Keratinocyte (primary cell): ENCODE measurements at regions not wholly inside any gene's neighbourhood (a gene's known extent, or its start where the extent isn't known, plus 50 kb on each side); places are given as distances from the start of the nearest gene placed in this dataset.

ENCODE experiments used
- DNase-seq: peaks from one replicate; pipeline ENCODE4 v3.0.0-alpha.2; 2011; ENCODE audit warnings: low read depth, missing footprints, low spot score
- FAIRE-seq: peaks from 2 replicates; lab custom pipeline; 2011; peaks lifted over from hg19 to GRCh38; lab: Jason Lieb, UNC
- H2AFZ ChIP-seq: 2 replicates; pipeline ENCODE4 v1.6.0; 2012; ENCODE audit warnings: low read length, control low read depth, inconsistent platforms; ENCODE audit not compliant: control insufficient read depth
- H3K27ac ChIP-seq: 2 replicates; pipeline ENCODE4 v1.5.1; 2011; ENCODE audit warnings: low read length; ENCODE audit not compliant: control insufficient read depth, insufficient read depth
- H3K27me3 ChIP-seq: 3 replicates; pipeline ENCODE4 v1.6.0; 2011; ENCODE audit warnings: low read length; ENCODE audit not compliant: control insufficient read depth, insufficient read depth; ENCODE audit errors: extremely low read depth
- H3K36me3 ChIP-seq, 2 experiments: 2 replicates in 1 of 2; 3 replicates in 1 of 2; pipeline ENCODE4 v1.5.1; 2011; ENCODE audit warnings: low read length in 2 of 2, mild to moderate bottlenecking in 1 of 2; ENCODE audit not compliant: control insufficient read depth in 2 of 2, insufficient read depth in 2 of 2; ENCODE audit errors: extremely low read depth in 1 of 2
- H3K4me1 ChIP-seq: 3 replicates; pipeline ENCODE4 v1.5.1; 2011; ENCODE audit warnings: low read length; ENCODE audit not compliant: control insufficient read depth, insufficient read depth; ENCODE audit errors: extremely low read depth
- H3K4me2 ChIP-seq: 3 replicates; pipeline ENCODE4 v1.6.0; 2011; ENCODE audit warnings: low read depth, low read length; ENCODE audit not compliant: control insufficient read depth, insufficient read depth; ENCODE audit errors: extremely low read depth
- H3K4me3 ChIP-seq, 3 experiments: fragments of 200-600 bp in 1 of 3; sonication (generic) in 1 of 3; 2 replicates in 2 of 3; 3 replicates in 1 of 3; pipeline ENCODE4 v1.5.1; 2011 to 2016; ENCODE audit warnings: low read length in 3 of 3, mild to moderate bottlenecking in 3 of 3, control low read depth in 2 of 3, inconsistent platforms in 1 of 3, low read depth in 1 of 3, mixed read lengths in 1 of 3, mixed run types in 1 of 3, moderate library complexity in 1 of 3; ENCODE audit not compliant: control insufficient read depth in 2 of 3, insufficient read depth in 2 of 3; ENCODE audit errors: extremely low read depth in 1 of 3
- H3K79me2 ChIP-seq: 2 replicates; pipeline ENCODE4 v1.6.0; 2012; ENCODE audit warnings: low read length; ENCODE audit not compliant: control insufficient read depth, insufficient read depth
- H3K9ac ChIP-seq: 3 replicates; pipeline ENCODE4 v1.6.0; 2011; ENCODE audit warnings: low read length; ENCODE audit not compliant: control insufficient read depth, insufficient read depth; ENCODE audit errors: extremely low read depth
- H3K9me1 ChIP-seq: 3 replicates; pipeline ENCODE4 v1.6.0; 2011; ENCODE audit warnings: low read length; ENCODE audit not compliant: control insufficient read depth, insufficient read depth; ENCODE audit errors: extremely low read depth
- H3K9me3 ChIP-seq: 2 replicates; pipeline ENCODE4 v1.5.1; 2012; ENCODE audit warnings: low read depth, low read length; ENCODE audit not compliant: control insufficient read depth
- H4K20me1 ChIP-seq: 3 replicates; pipeline ENCODE4 v1.6.0; 2011; ENCODE audit warnings: low read length; ENCODE audit not compliant: control insufficient read depth, insufficient read depth; ENCODE audit errors: extremely low read depth
- EZH2 ChIP-seq: IDR thresholded peaks from one replicate; pipeline ENCODE4 v1.6.1; 2012; ENCODE audit warnings: inconsistent platforms, mild to moderate bottlenecking, low read length, moderate library complexity
- dilution Hi-C: fragments of 300-500 bp; cut with MboI; formaldehyde crosslinking; loops from one replicate; pipeline ENCODE4 v1.7.0; 2020; ENCODE audit warnings: low sequenced_read_pairs; ENCODE audit not compliant: extremely low pct_ligation_motif_present
- TF ChIP-seq, protein P1 (sequence below), 3 experiments: IDR thresholded peaks in 1 of 3; conservative IDR thresholded peaks in 1 of 3; optimal IDR thresholded peaks in 1 of 3; 2 replicates in 2 of 3; 3 replicates in 1 of 3; pipeline versions ENCODE3 to v1.5.1; 2011; ENCODE audit warnings: low read length in 3 of 3, mild to moderate bottlenecking in 3 of 3, moderate library complexity in 2 of 3, control low read depth in 1 of 3, inconsistent platforms in 1 of 3; ENCODE audit not compliant: insufficient read depth in 2 of 3; ENCODE audit errors: extremely low read depth in 1 of 3

GRCh38 chr3:146337991-146338390 is 87.1 kb upstream of the PLSCR4 start:
- H3K4me1 ChIP-seq = no peaks in the 10 kb centered on the region
- H2AFZ ChIP-seq = no peak overlapping the region
- H3K9me3 ChIP-seq = no peaks in the 10 kb centered on the region
- dilution Hi-C loops = no loop called here
- H3K9ac ChIP-seq = no peak overlapping the region
- no peak overlapping the region for H3K27ac ChIP-seq
- no peak for FAIRE-seq
- no peak overlapping the region for H3K4me3 ChIP-seq
- TF ChIP-seq, protein P1, sequence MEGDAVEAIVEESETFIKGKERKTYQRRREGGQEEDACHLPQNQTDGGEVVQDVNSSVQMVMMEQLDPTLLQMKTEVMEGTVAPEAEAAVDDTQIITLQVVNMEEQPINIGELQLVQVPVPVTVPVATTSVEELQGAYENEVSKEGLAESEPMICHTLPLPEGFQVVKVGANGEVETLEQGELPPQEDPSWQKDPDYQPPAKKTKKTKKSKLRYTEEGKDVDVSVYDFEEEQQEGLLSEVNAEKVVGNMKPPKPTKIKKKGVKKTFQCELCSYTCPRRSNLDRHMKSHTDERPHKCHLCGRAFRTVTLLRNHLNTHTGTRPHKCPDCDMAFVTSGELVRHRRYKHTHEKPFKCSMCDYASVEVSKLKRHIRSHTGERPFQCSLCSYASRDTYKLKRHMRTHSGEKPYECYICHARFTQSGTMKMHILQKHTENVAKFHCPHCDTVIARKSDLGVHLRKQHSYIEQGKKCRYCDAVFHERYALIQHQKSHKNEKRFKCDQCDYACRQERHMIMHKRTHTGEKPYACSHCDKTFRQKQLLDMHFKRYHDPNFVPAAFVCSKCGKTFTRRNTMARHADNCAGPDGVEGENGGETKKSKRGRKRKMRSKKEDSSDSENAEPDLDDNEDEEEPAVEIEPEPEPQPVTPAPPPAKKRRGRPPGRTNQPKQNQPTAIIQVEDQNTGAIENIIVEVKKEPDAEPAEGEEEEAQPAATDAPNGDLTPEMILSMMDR (optimal IDR thresholded peaks at IDR 0.05 in 1 of 3, IDR thresholded peaks at IDR 0.05 in 1 of 3, conservative IDR thresholded peaks at IDR 0.05 in 1 of 3; ENCODE audit: extremely low read depth in 1 of 3, insufficient read depth in 2 of 3, low read length in 3 of 3) = no peak
- no peak for TF ChIP-seq EZH2
- H3K9me1 ChIP-seq = no peaks in the 10 kb centered on the region
- no peak for DNase-seq
- H4K20me1 ChIP-seq = no peaks in the 10 kb centered on the region
- no peak overlapping the region for H3K4me2 ChIP-seq
- H3K79me2 ChIP-seq = no peaks in the 10 kb centered on the region
- H3K36me3 ChIP-seq = no peaks in the 10 kb centered on the region
- no peaks in the 10 kb centered on the region for H3K27me3 ChIP-seq

DNA sequence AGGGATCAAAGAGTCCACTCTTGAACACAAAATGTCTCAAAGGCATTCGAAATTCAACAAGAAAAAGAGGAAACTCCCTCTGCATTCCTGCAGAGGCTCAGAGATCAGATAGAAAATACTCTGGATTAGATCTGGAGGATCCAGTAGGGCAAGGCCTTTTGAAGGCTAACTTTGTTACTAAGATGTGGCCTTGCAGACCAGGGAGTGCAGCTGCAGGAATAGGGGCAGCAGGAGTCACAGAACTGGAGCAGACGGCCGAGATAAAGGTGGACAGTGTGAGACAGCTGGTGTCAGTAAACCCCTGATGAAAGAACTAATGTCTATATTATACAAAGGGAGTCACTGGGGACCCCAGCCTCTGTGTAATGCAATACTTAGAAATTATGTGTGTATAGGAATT is 84.5 kb upstream of the PLSCR4 start:
- Histone ChIP-seq H3K9me1 (no peaks in the 10 kb centered on the region), H3K9me3 (no peaks in the 10 kb centered on the region), H3K27ac (no peak overlapping the region), H3K27me3 (no peaks in the 10 kb centered on the region), H3K4me1 (no peaks in the 10 kb centered on the region), H3K4me3 (no peak overlapping the region), H3K36me3 (no peaks in the 10 kb centered on the region), H4K20me1 (no peaks in the 10 kb centered on the region), H3K9ac (no peak overlapping the region), H3K4me2 (no peak overlapping the region), H2AFZ (no peak overlapping the region), H3K79me2 (no peaks in the 10 kb centered on the region)
- dilution Hi-C loops = no loop called here
- no peak for FAIRE-seq
- TF ChIP-seq, protein P1 (optimal IDR thresholded peaks at IDR 0.05 in 1 of 3, IDR thresholded peaks at IDR 0.05 in 1 of 3, conservative IDR thresholded peaks at IDR 0.05 in 1 of 3; ENCODE audit: extremely low read depth in 1 of 3, insufficient read depth in 2 of 3, low read length in 3 of 3) = no peak
- TF ChIP-seq EZH2 = no peak
- no peak for DNase-seq
